ENCODE measurements at regions not wholly inside any gene's neighbourhood (a gene's known extent, or its start where the extent isn't known, plus 50 kb on each side); places are given as distances from the start of the nearest gene placed in this dataset.
A peak's percentile ranks its signal among the peaks of the same experiment; 100 is the strongest.

DNA sequence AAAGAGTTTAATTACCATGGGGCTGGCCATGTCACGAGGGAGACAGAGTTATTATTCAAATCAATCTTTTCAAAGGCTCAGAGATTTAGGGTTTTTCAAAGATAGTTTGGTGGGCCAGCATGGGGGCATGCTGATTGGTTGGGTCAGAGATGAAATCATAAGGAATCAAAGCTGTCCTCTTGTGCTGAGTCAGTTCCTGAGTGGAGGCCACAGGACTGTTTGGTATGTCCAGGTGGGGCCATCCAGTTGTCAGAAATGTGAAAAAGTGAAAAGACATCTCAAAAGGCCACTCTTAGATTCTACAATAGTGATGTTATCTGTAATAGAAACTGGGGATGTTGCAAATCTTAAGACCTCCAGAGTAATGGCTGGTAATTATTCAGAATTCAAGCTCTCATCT, 288.6 kb downstream of the EN1 start:
- H3K4me3 ChIP-seq: no peak overlapping the region
- H3K27ac ChIP-seq: no peak overlapping the region
- no peaks in the 10 kb centered on the region for H3K9me3 ChIP-seq (ENCODE audit: low read depth)
- 82% methylated on average over 1 of the region's 1 CpG for WGBS (ENCODE audit: low lambda C conversion rate, missing lambda C conversion rate)
- H3K36me3 ChIP-seq (replicated peaks; ENCODE audit: insufficient read depth, low read depth): no peaks in the 10 kb centered on the region
- H2AFZ ChIP-seq: no peak overlapping the region
- no peaks in the 10 kb centered on the region for H4K20me1 ChIP-seq (ENCODE audit: insufficient read depth, poor library complexity, severe bottlenecking)
- H3K79me2 ChIP-seq: no peaks in the 10 kb centered on the region
- TF ChIP-seq, protein P1, sequence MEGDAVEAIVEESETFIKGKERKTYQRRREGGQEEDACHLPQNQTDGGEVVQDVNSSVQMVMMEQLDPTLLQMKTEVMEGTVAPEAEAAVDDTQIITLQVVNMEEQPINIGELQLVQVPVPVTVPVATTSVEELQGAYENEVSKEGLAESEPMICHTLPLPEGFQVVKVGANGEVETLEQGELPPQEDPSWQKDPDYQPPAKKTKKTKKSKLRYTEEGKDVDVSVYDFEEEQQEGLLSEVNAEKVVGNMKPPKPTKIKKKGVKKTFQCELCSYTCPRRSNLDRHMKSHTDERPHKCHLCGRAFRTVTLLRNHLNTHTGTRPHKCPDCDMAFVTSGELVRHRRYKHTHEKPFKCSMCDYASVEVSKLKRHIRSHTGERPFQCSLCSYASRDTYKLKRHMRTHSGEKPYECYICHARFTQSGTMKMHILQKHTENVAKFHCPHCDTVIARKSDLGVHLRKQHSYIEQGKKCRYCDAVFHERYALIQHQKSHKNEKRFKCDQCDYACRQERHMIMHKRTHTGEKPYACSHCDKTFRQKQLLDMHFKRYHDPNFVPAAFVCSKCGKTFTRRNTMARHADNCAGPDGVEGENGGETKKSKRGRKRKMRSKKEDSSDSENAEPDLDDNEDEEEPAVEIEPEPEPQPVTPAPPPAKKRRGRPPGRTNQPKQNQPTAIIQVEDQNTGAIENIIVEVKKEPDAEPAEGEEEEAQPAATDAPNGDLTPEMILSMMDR (IDR thresholded peaks at IDR 0.05; ENCODE audit: poor library complexity): no peak
- TF ChIP-seq EZH2phosphoT487 (IDR thresholded peaks at IDR 0.05; ENCODE audit: low read depth, severe bottlenecking, unreplicated experiment) (no peak), EZH2 (IDR thresholded peaks at IDR 0.05; ENCODE audit: borderline replicate concordance) (no peak)
- no peak overlapping the region for H3K4me2 ChIP-seq
- DNase-seq (ENCODE audit: low spot score): no peak
- H3K27me3 ChIP-seq: no peaks in the 10 kb centered on the region
- no peaks in the 10 kb centered on the region for H3K9me2 ChIP-seq (replicated peaks; ENCODE audit: insufficient read depth)
- H3K4me1 ChIP-seq (ENCODE audit: insufficient read depth): no peaks in the 10 kb centered on the region

DNA sequence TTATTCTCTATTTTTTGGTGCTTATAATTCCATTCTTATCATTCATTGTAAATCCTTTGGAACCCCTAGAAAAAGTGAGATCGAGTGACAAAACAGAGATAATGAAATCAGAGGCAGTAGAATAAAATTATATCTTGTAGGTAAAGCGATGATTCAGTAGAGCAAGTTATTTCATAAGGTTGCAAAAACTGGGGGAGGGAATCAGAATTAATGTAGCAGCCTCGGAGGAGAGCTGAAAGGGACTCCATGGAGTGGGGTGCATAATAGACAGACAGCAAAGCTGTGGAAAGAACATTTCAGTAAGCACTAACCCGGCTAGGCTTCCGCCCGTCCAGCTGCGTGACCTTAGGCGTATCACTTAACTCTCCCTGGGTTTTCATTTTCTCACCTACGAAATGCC, 289.7 kb downstream of the EN1 start:
- H2AFZ ChIP-seq: no peak overlapping the region
- H3K79me2 ChIP-seq: no peaks in the 10 kb centered on the region
- DNase-seq (ENCODE audit: low spot score): no peak
- H3K36me3 ChIP-seq (replicated peaks; ENCODE audit: insufficient read depth, low read depth): no peaks in the 10 kb centered on the region
- no peaks in the 10 kb centered on the region for H4K20me1 ChIP-seq (ENCODE audit: insufficient read depth, poor library complexity, severe bottlenecking)
- WGBS (ENCODE audit: low lambda C conversion rate, missing lambda C conversion rate): 85% methylated on average over 9 of the region's 9 CpGs
- H3K27me3 ChIP-seq: peaks cover 3% of the 10 kb centered on the region
- no peaks in the 10 kb centered on the region for H3K9me2 ChIP-seq (replicated peaks; ENCODE audit: insufficient read depth)
- no peak for TF ChIP-seq EZH2phosphoT487 (IDR thresholded peaks at IDR 0.05; ENCODE audit: low read depth, severe bottlenecking, unreplicated experiment)
- TF ChIP-seq, protein P1 (IDR thresholded peaks at IDR 0.05; ENCODE audit: poor library complexity): no peak
- no peak for TF ChIP-seq EZH2 (IDR thresholded peaks at IDR 0.05; ENCODE audit: borderline replicate concordance)
- no peak overlapping the region for H3K4me3 ChIP-seq
- no peak overlapping the region for H3K27ac ChIP-seq
- no peaks in the 10 kb centered on the region for H3K4me1 ChIP-seq (ENCODE audit: insufficient read depth)
- H3K4me2 ChIP-seq: no peak overlapping the region
- no peaks in the 10 kb centered on the region for H3K9me3 ChIP-seq (ENCODE audit: low read depth)

DNA sequence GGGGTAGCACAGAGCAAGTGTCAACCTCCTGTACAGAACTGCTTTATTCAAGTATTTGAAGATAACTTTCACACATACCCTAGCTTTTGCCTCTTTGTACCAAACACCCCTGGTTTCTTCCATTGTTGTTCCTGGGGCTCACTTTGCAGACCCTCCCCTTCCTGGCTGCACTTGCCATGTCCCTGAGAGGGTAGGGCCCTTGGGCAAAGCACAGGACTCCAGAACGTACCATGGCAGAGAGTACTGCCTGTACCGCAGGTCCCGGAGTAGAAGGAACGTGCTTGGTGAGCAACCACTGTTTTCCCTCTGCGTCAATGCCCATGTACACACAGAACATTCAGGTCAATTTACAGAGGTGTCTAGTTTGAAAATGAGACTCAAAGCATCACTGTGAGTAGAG, 290.4 kb downstream of the EN1 start:
- no peaks in the 10 kb centered on the region for H3K36me3 ChIP-seq (replicated peaks; ENCODE audit: insufficient read depth, low read depth)
- no peak overlapping the region for H2AFZ ChIP-seq
- TF ChIP-seq EZH2phosphoT487 (IDR thresholded peaks at IDR 0.05; ENCODE audit: low read depth, severe bottlenecking, unreplicated experiment) (no peak), EZH2 (IDR thresholded peaks at IDR 0.05; ENCODE audit: borderline replicate concordance) (no peak)
- TF ChIP-seq, protein P1 (IDR thresholded peaks at IDR 0.05; ENCODE audit: poor library complexity): no peak
- no peaks in the 10 kb centered on the region for H3K9me2 ChIP-seq (replicated peaks; ENCODE audit: insufficient read depth)
- DNase-seq (ENCODE audit: low spot score): no peak
- no peaks in the 10 kb centered on the region for H3K79me2 ChIP-seq
- H3K4me2 ChIP-seq: no peak overlapping the region
- H3K27ac ChIP-seq: no peak overlapping the region
- H3K9me3 ChIP-seq (ENCODE audit: low read depth): no peaks in the 10 kb centered on the region
- peaks cover 3% of the 10 kb centered on the region for H3K27me3 ChIP-seq
- WGBS (ENCODE audit: low lambda C conversion rate, missing lambda C conversion rate): 99% methylated on average over 5 of the region's 5 CpGs
- no peaks in the 10 kb centered on the region for H4K20me1 ChIP-seq (ENCODE audit: insufficient read depth, poor library complexity, severe bottlenecking)
- H3K4me1 ChIP-seq (ENCODE audit: insufficient read depth): no peaks in the 10 kb centered on the region
- no peak overlapping the region for H3K4me3 ChIP-seq

- Histone ChIP-seq H3K79me2 (no peaks in the 10 kb centered on the region), H3K9me3 (ENCODE audit: low read depth) (no peaks in the 10 kb centered on the region), H3K27me3 (peaks cover 3% of the 10 kb centered on the region), H3K9me2 (replicated peaks; ENCODE audit: insufficient read depth) (no peaks in the 10 kb centered on the region), H2AFZ (no peak overlapping the region), H3K4me3 (no peak overlapping the region), H3K4me2 (no peak overlapping the region), H3K27ac (no peak overlapping the region), H3K36me3 (replicated peaks; ENCODE audit: insufficient read depth, low read depth) (no peaks in the 10 kb centered on the region), H3K4me1 (ENCODE audit: insufficient read depth) (no peaks in the 10 kb centered on the region), H4K20me1 (ENCODE audit: insufficient read depth, poor library complexity, severe bottlenecking) (no peaks in the 10 kb centered on the region)
- TF ChIP-seq EZH2phosphoT487 (IDR thresholded peaks at IDR 0.05; ENCODE audit: low read depth, severe bottlenecking, unreplicated experiment): no peak
- TF ChIP-seq EZH2 (IDR thresholded peaks at IDR 0.05; ENCODE audit: borderline replicate concordance): no peak
- TF ChIP-seq, protein P1 (IDR thresholded peaks at IDR 0.05; ENCODE audit: poor library complexity): peak; percentile 19
- DNase-seq (ENCODE audit: low spot score): no peak
- 90% methylated on average over 4 of the region's 4 CpGs for WGBS (ENCODE audit: low lambda C conversion rate, missing lambda C conversion rate)
These were observed 292.8 kb downstream of the EN1 start for GRCh38 chr2:118554616-118555015.

Measured in hepatocyte (in vitro differentiated cells).